NCI-H748 treated with DMSO at 0.1 percent for 48 hours (cell line): ENCODE measurements at regions not wholly inside any gene's neighbourhood (a gene's known extent, or its start where the extent isn't known, plus 50 kb on each side); places are given as distances from the start of the nearest gene placed in this dataset.

Experiments used
- DNase-seq: peaks from one replicate; lab custom pipeline; 2025; lab: John Stamatoyannopoulos, UW

GRCh38 chr15:35657679-35658311 lies 111.8 kb upstream of the DPH6 start:
- DNase-seq, result no peak

GRCh38 chr15:35663956-35664355 lies 118.0 kb upstream of the DPH6 start:
- DNase-seq, result no peak

- no peak for DNase-seq
Measured at GRCh38 chr15:35665896-35666536, 120.1 kb upstream of the DPH6 start.

- DNase-seq, result no peak
Measured at GRCh38 chr15:35667908-35668307, 121.9 kb upstream of the DPH6 start.

GRCh38 chr15:35669021-35669420 lies 123.1 kb upstream of the DPH6 start:
- DNase-seq, result no peak

- no peak for DNase-seq
Measured at GRCh38 chr15:35669432-35670045, 123.6 kb upstream of the DPH6 start.

- DNase-seq, result no peak
Measured at GRCh38 chr15:35671197-35671596, 125.2 kb upstream of the DPH6 start.

- DNase-seq, result no peak
Measured at GRCh38 chr15:35671981-35672380, 126.0 kb upstream of the DPH6 start.

- DNase-seq, result no peak
Measured at GRCh38 chr15:35673093-35673684, 127.2 kb upstream of the DPH6 start.

- no peak for DNase-seq
Measured at GRCh38 chr15:35674873-35675781, 129.2 kb upstream of the DPH6 start.

GRCh38 chr15:35678774-35679173 lies 132.8 kb upstream of the DPH6 start:
- no peak for DNase-seq

- DNase-seq, result no peak
Measured at GRCh38 chr15:35679186-35679585, 133.2 kb upstream of the DPH6 start.

GRCh38 chr15:35680951-35681350 lies 135.0 kb upstream of the DPH6 start:
- no peak for DNase-seq

GRCh38 chr15:35686347-35686746 lies 140.4 kb upstream of the DPH6 start:
- no peak for DNase-seq

- no peak for DNase-seq
Measured at GRCh38 chr15:35689266-35689665, 143.3 kb upstream of the DPH6 start.

GRCh38 chr15:35690089-35690488 lies 144.1 kb upstream of the DPH6 start:
- no peak for DNase-seq

- no peak for DNase-seq
Measured at GRCh38 chr15:35690698-35691116, 144.7 kb upstream of the DPH6 start.

GRCh38 chr15:35691173-35691761 lies 145.3 kb upstream of the DPH6 start:
- no peak for DNase-seq

- no peak for DNase-seq
Measured at GRCh38 chr15:35691891-35692867, 146.2 kb upstream of the DPH6 start.

- DNase-seq, result no peak
Measured at GRCh38 chr15:35693286-35693685, 147.3 kb upstream of the DPH6 start.
